Esophagus (tissue), 2 donors: ENCODE measurements at regions not wholly inside any gene's neighbourhood (a gene's known extent, or its start where the extent isn't known, plus 50 kb on each side); places are given as distances from the start of the nearest gene placed in this dataset.
"Not testable (repeated sequence)": the region's sequence is repeated elsewhere in the genome, so short reads cannot be mapped to it uniquely, and the experiment has no call there.

Experiments
- H3K27ac ChIP-seq, 2 donors: one replicate each; pipeline ENCODE4 v1.5.1; 2013; ENCODE audit warnings: low read depth in 2 of 2, mild to moderate bottlenecking in 2 of 2, inconsistent platforms in 1 of 2, low read length in 1 of 2, moderate library complexity in 1 of 2
- H3K27me3 ChIP-seq, 2 donors: one replicate each; pipeline ENCODE4 v1.6.1; 2013; ENCODE audit warnings: low read length in 2 of 2, control low read depth in 1 of 2, mild to moderate bottlenecking in 1 of 2; ENCODE audit not compliant: insufficient read depth in 2 of 2, control insufficient read depth in 1 of 2
- H3K36me3 ChIP-seq, 2 donors: one replicate each; pipeline ENCODE4 v1.6.1; 2013; ENCODE audit warnings: low read length in 1 of 2; ENCODE audit not compliant: control insufficient read depth in 2 of 2, insufficient read depth in 2 of 2
- H3K4me1 ChIP-seq, 2 donors: one replicate each; pipeline ENCODE4 v1.6.1; 2013; ENCODE audit warnings: low read length in 1 of 2; ENCODE audit not compliant: control insufficient read depth in 2 of 2, insufficient read depth in 2 of 2
- H3K4me3 ChIP-seq, 2 donors: one replicate each; pipeline ENCODE4 v1.5.1; 2013; ENCODE audit warnings: low read length in 2 of 2, mild to moderate bottlenecking in 2 of 2, low read depth in 1 of 2, moderate library complexity in 1 of 2
- H3K9me3 ChIP-seq, 2 donors: one replicate each; pipeline ENCODE4 v1.6.1; 2013; ENCODE audit warnings: mild to moderate bottlenecking in 2 of 2, low read depth in 1 of 2, low read length in 1 of 2, moderate library complexity in 1 of 2; ENCODE audit not compliant: control insufficient read depth in 2 of 2, insufficient read depth in 1 of 2
- WGBS, 2 donors: extraction: QIAGEN DNeasy Blood & Tissue Kit; methylation state at CpG; one replicate each; pipeline ENCODE4 v1.1.7; 2013; 5-methylcytosine and 5-hydroxymethylcytosine counted together
- donor health status: healthy with polysubstance abuse.
- donor health status: Bipolar disorder and iron deficiency.

DNA sequence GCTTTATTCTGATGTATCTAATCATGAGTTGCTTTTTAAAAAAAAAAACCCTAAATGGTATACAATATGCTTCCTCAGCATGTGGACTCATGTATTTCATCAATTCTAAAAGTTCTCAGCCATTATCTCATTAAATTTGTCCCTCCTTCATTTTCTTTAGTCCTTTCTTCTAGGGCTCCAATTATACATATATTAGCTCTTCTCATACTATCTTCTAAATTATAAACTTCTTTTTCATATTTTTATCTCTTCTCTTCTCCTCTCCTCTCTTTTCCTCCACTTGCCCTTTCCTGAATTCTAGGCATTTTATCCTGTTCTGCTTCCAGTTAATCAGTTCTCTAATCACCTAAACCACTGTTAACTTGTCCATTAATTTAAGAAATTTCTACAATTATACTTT is 55.0 kb upstream of the IL33 start:
- H3K36me3 ChIP-seq = no peaks in the 10 kb centered on the region
- H3K4me3 ChIP-seq = no peak overlapping the region
- H3K4me1 ChIP-seq = no peaks in the 10 kb centered on the region
- no peaks in the 10 kb centered on the region for H3K9me3 ChIP-seq
- no peaks in the 10 kb centered on the region for H3K27me3 ChIP-seq
- no peak overlapping the region for H3K27ac ChIP-seq

DNA sequence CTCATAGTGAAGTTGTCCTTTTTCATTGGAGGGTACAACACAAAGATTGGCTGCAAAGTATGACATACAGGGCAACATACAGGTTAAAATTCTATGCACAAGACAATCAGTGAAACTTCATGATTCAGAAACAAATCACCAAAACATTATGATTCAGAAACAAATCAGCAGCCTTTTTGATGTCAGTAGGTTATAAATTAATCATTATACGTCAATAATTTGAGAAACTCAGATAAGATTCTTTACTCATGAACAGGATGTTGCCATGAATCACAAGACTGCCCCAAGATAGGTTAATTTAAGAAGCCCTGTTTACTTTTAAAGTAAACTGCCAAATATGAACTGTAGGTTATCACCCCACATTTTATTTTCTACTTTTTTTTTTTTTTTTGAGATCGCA is 62.2 kb upstream of the IL33 start:
- Histone ChIP-seq H3K27ac (no peak overlapping the region), H3K4me3 (no peak overlapping the region), H3K27me3 (no peaks in the 10 kb centered on the region), H3K4me1 (no peaks in the 10 kb centered on the region), H3K9me3 (no peaks in the 10 kb centered on the region), H3K36me3 (no peaks in the 10 kb centered on the region)
- 58 to 67% methylated on average over 2 of the region's 2 CpGs for WGBS, 2 donors

DNA sequence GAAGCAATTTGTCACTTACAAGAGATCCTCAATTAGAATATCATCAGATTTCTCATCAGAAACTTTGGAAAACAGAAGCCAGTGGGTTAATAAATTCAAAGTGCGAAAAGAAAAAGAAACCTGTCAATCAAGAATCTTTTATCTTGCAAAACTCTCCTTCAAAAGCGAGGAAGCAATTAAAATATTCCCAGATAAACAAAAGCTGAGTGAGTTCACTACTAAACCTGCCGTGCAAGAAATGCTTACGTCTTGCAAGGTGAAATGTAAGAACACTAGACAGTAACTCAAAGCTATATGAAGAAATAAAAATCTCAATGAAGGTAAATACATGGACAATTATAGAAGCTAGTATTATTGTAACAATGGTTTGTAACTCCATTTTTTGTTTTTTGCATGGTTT is 62.8 kb upstream of the IL33 start:
- Histone ChIP-seq H3K4me3 (no peak overlapping the region), H3K27ac (no peak overlapping the region), H3K4me1 (no peaks in the 10 kb centered on the region), H3K9me3 (no peaks in the 10 kb centered on the region), H3K27me3 (no peaks in the 10 kb centered on the region), H3K36me3 (no peaks in the 10 kb centered on the region)
- 48 to 55% methylated on average over 4 of the region's 4 CpGs for WGBS, 2 donors

DNA sequence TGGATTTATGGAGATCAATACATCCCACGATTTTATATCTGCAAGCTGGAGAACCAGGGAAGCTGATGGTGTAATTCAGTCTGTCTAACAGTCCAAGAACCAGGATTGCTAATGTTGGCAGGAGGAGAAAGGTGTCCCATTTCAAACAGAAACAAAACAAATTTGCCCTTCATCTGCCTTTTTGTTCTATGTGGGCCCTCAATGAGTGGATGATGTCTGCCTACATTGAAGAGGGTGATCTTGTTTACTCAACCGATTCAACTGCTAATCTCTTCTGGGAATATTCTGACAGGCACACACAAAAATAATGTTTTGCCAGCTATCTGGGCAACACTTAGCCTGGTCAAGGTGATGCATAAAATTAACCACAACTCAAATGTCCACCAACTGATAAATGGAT is 65.1 kb upstream of the IL33 start:
- Histone ChIP-seq H3K27ac (no peak overlapping the region), H3K9me3 (no peaks in the 10 kb centered on the region), H3K27me3 (no peaks in the 10 kb centered on the region), H3K36me3 (no peaks in the 10 kb centered on the region), H3K4me1 (no peaks in the 10 kb centered on the region), H3K4me3 (no peak overlapping the region)
- WGBS, 2 donors = 80 to 89% methylated on average over 2 of the region's 2 CpGs

DNA sequence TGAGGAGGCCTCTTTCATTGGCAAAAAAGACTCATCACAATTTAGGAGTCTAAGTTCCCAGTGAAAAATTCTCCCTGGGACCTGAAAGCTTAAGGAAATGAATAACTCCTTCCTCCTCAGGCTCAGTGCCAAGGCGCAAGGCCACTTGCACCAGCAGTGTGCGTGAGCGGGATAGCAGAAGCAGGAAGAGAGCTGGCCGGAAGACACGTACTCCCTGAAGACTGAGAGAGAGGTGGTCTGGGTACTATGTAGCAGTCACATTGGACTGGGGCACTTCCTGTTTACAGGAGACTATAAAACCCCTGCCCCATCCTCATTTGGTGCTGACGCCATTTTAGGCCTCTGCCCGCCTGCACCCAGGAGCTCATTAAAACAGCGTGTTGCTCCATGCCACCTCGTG is 66.3 kb upstream of the IL33 start:
- Histone ChIP-seq H3K36me3 (no peaks in the 10 kb centered on the region), H3K4me1 (no peaks in the 10 kb centered on the region), H3K27me3 (no peaks in the 10 kb centered on the region), H3K27ac (no peak overlapping the region), H3K9me3 (no peaks in the 10 kb centered on the region), H3K4me3 (no peak overlapping the region)
- WGBS, 2 donors = 87 to 89% methylated on average over 9 of the region's 9 CpGs

DNA sequence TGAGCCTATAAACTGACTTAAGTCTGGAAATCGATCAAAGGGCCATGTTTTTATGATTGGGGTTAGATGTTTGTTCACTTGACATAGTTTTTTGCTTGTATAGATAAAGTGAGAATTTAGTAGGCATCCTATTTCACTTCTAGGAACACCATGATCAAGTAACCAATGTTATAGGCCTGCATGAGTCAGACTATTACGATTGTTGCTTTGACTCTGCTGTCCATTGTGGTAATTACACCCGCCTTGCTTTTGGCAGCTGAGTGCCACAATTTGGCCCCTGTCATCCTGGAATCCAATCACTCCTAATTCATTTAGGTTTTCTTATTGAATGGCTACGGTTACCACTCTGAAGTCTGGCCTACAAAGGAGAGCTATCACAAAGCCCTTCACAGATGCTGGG is 67.8 kb upstream of the IL33 start:
- Histone ChIP-seq H3K4me3 (no peak overlapping the region), H3K9me3 (no peaks in the 10 kb centered on the region), H3K36me3 (no peaks in the 10 kb centered on the region), H3K4me1 (peaks cover 0 to 2% of the 10 kb centered on the region in 2 donors), H3K27ac (no peak overlapping the region), H3K27me3 (no peaks in the 10 kb centered on the region)
- 85 to 90% methylated on average over 4 of the region's 4 CpGs for WGBS, 2 donors

DNA sequence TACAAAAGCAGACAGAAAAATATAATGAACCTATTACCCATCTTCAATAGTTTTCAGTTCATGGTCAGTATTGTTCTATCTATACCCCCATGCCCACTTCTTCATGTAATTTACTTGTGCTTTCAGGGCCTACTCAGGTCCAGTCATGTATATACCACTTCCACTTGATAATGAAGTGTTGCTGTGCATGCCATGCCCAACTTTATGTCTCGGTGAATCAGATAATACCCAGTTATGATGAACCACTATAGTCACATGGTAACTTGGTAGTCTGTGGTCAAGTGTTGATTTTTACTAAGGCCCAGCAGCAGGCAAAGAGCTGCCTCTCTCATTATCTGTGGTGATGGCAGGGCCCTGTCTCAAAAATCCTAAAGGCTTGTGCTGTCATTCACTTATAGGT is 70.7 kb upstream of the IL33 start:
- Histone ChIP-seq H3K4me1 (peaks cover 0 to 2% of the 10 kb centered on the region in 2 donors), H3K9me3 (peaks cover 0 to 2% of the 10 kb centered on the region in 2 donors), H3K36me3 (no peaks in the 10 kb centered on the region), H3K27me3 (no peaks in the 10 kb centered on the region), H3K27ac (no peak overlapping the region), H3K4me3 (no peak overlapping the region)
- 83 to 87% methylated on average over 1 of the region's 1 CpG for whole genome bisulfite sequencing, 2 donors

DNA sequence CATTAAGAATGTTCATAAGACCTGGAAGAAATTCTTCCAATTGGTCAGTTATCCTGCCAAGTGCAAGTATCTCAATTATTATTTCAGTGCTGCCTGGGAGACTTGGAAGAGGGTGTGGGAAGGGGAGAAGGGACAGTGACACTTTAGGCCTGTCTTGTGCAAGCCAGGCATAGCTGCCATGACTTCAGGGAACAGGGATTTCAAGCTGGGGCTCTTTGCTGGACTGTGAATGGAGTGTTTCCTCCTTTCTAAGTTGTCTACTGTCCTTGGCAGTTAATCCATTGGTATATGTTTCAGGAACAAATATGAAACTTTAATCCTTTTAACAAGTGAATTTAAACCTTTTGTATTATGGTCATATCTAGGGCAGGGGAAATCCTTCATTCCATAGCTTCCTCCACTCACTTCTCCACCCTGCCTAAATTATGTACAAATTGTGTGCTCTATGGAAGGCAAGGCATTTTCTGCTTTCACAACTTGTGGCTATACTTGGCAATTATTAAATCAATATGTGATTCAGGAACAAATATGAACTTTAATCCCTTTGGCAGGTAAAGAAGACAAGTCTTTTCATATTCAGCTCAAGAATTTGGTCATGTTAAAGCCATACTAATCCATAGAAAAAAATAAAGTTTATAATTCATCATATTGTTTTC is 72.7 kb upstream of the IL33 start:
- H3K27me3 ChIP-seq = no peaks in the 10 kb centered on the region
- H3K27ac ChIP-seq = peak overlapping the region; percentile 21 to 68
- peaks cover 0 to 2% of the 10 kb centered on the region in 2 donors for H3K4me1 ChIP-seq

DNA sequence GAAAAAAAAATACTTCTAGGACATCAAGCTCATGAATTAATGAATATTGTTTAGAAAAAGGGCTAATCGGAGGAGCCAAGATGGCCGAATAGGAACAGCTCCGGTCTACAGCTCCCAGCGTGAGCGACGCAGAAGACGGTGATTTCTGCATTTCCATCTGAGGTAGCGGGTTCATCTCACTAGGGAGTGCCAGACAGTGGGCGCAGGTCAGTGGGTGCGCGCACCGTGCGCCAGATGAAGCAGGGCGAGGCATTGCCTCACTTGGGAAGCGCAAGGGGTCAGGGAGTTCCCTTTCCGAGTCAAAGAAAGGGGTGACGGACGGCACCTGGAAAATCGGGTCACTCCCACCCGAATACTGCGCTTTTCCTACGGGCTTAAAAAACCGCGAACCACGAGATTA is 79.8 kb upstream of the IL33 start:
- 85 to 94% methylated on average over 19 to 25 of the region's 25 CpGs for WGBS, 2 donors
- H3K9me3 ChIP-seq, H3K36me3 ChIP-seq, H3K27ac ChIP-seq, H3K4me1 ChIP-seq, H3K27me3 ChIP-seq, H3K4me3 ChIP-seq: not testable (repeated sequence)

More for the DNA sequence above, 72.7 kb upstream of the IL33 start:
- no peak overlapping the region for H3K4me3 ChIP-seq
- H3K36me3 ChIP-seq = no peaks in the 10 kb centered on the region
- H3K9me3 ChIP-seq = peaks cover 0 to 2% of the 10 kb centered on the region in 2 donors

DNA sequence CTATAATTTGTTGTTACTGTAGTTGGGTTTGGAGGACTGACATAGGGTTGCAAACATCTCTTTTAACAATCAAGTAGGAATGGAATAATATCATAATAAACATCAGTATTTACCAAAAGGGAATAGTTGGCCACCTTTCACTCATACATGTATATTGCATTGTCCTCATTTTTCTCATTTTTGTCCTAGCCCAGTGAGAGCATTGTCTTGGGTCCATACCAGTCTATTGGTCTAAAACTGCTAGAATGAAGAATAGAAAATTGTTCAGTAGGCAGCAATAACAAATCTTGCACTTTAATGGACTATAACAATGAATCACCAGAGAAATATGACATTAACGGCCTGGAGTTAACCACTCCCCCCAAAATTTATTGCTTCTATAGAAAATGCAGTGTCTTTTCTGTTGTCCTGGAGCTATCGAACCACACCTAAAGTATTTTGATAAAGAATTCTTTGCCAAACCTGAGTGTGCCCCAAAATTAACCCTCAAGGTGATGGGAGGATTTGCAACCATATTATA is 80.9 kb upstream of the IL33 start:
- H3K36me3 ChIP-seq = no peaks in the 10 kb centered on the region
- peaks cover 0 to 2% of the 10 kb centered on the region in 2 donors for H3K4me1 ChIP-seq
- WGBS, 2 donors = 23 to 49% methylated on average over 2 of the region's 2 CpGs
- no peaks in the 10 kb centered on the region for H3K27me3 ChIP-seq
- no peaks in the 10 kb centered on the region for H3K9me3 ChIP-seq
- H3K4me3 ChIP-seq = no peak overlapping the region
- H3K27ac ChIP-seq = no peak overlapping the region
